ENCODE measurements at regions not wholly inside any gene's neighbourhood (a gene's known extent, or its start where the extent isn't known, plus 50 kb on each side); places are given as distances from the start of the nearest gene placed in this dataset.

- no peak overlapping the region for H2BK15ac ChIP-seq (ENCODE audit: low read depth, poor library complexity, severe bottlenecking)
- no peaks in the 10 kb centered on the region for H3K9me3 ChIP-seq (ENCODE audit: control insufficient read depth, low read length)
- no peaks in the 10 kb centered on the region for H3K27me3 ChIP-seq (ENCODE audit: control insufficient read depth in 1 of 2, insufficient read depth in 1 of 2, low read length in 2 of 2)
- H3K4me2 ChIP-seq (ENCODE audit: low read length, poor library complexity, severe bottlenecking), result no peak overlapping the region
- no peaks in the 10 kb centered on the region for H3K36me3 ChIP-seq (ENCODE audit: control insufficient read depth in 1 of 2, insufficient read depth in 2 of 2, low read depth in 1 of 2, low read length in 2 of 2)
- H4K8ac ChIP-seq (ENCODE audit: low read length), result no peak overlapping the region
- 91% methylated on average over 5 of the region's 5 CpGs for WGBS
- H2AFZ ChIP-seq (ENCODE audit: low read depth, low read length), result no peak overlapping the region
- H2BK5ac ChIP-seq (ENCODE audit: low read depth, low read length, poor library complexity, severe bottlenecking), result no peak overlapping the region
- H2AK5ac ChIP-seq (ENCODE audit: low read length, severe bottlenecking), result no peak overlapping the region
- no peak overlapping the region for H3K27ac ChIP-seq (ENCODE audit: low read length, poor library complexity, severe bottlenecking)
- no peak overlapping the region for H2BK120ac ChIP-seq (ENCODE audit: low read depth, low read length)
- H2BK12ac ChIP-seq (ENCODE audit: low read length in 2 of 2), result no peak overlapping the region
- H3K4ac ChIP-seq (ENCODE audit: low read depth in 1 of 2, low read length in 2 of 2), result no peak overlapping the region
- no peak overlapping the region for H3K23ac ChIP-seq (ENCODE audit: low read length in 2 of 2)
- H3K4me3 ChIP-seq (ENCODE audit: insufficient read depth in 1 of 2, low read depth in 1 of 2, low read length in 2 of 2), result no peak overlapping the region
- H4K91ac ChIP-seq (ENCODE audit: low read length), result no peak overlapping the region
- DNase-seq, result no peak
- H3K18ac ChIP-seq (ENCODE audit: low read depth in 1 of 2, low read length in 2 of 2), result no peak overlapping the region
- no peaks in the 10 kb centered on the region for H3K79me1 ChIP-seq (replicated peaks; ENCODE audit: low read length, poor library complexity, severe bottlenecking)
- no peak overlapping the region for H3K14ac ChIP-seq (ENCODE audit: low read length in 2 of 2)
- H3K4me1 ChIP-seq (ENCODE audit: control insufficient read depth, insufficient read depth, low read depth, low read length), result no peaks in the 10 kb centered on the region
- H3K9ac ChIP-seq (ENCODE audit: low read length), result no peak overlapping the region
These were observed 88.2 kb downstream of the FSCB start for GRCh38 chr14:44418856-44419255.

- no peak overlapping the region for H2BK5ac ChIP-seq (ENCODE audit: low read depth, low read length, poor library complexity, severe bottlenecking)
- no peak overlapping the region for H2AFZ ChIP-seq (ENCODE audit: low read depth, low read length)
- no peak overlapping the region for H3K4me3 ChIP-seq (ENCODE audit: insufficient read depth in 1 of 2, low read depth in 1 of 2, low read length in 2 of 2)
- no peak overlapping the region for H4K91ac ChIP-seq (ENCODE audit: low read length)
- H2AK5ac ChIP-seq (ENCODE audit: low read length, severe bottlenecking), result no peak overlapping the region
- no peak overlapping the region for H3K9ac ChIP-seq (ENCODE audit: low read length)
- H3K79me1 ChIP-seq (replicated peaks; ENCODE audit: low read length, poor library complexity, severe bottlenecking), result no peaks in the 10 kb centered on the region
- H2BK120ac ChIP-seq (ENCODE audit: low read depth, low read length), result no peak overlapping the region
- 75% methylated on average over 1 of the region's 1 CpG for WGBS
- no peaks in the 10 kb centered on the region for H3K27me3 ChIP-seq (ENCODE audit: control insufficient read depth in 1 of 2, insufficient read depth in 1 of 2, low read length in 2 of 2)
- H3K4me1 ChIP-seq (ENCODE audit: control insufficient read depth, insufficient read depth, low read depth, low read length), result no peaks in the 10 kb centered on the region
- no peak overlapping the region for H2BK12ac ChIP-seq (ENCODE audit: low read length in 2 of 2)
- no peak overlapping the region for H4K8ac ChIP-seq (ENCODE audit: low read length)
- H3K14ac ChIP-seq (ENCODE audit: low read length in 2 of 2), result no peak overlapping the region
- no peaks in the 10 kb centered on the region for H3K36me3 ChIP-seq (ENCODE audit: control insufficient read depth in 1 of 2, insufficient read depth in 2 of 2, low read depth in 1 of 2, low read length in 2 of 2)
- no peaks in the 10 kb centered on the region for H3K9me3 ChIP-seq (ENCODE audit: control insufficient read depth, low read length)
- H3K4ac ChIP-seq (ENCODE audit: low read depth in 1 of 2, low read length in 2 of 2), result no peak overlapping the region
- no peak overlapping the region for H2BK15ac ChIP-seq (ENCODE audit: low read depth, poor library complexity, severe bottlenecking)
- no peak overlapping the region for H3K23ac ChIP-seq (ENCODE audit: low read length in 2 of 2)
- H3K18ac ChIP-seq (ENCODE audit: low read depth in 1 of 2, low read length in 2 of 2), result no peak overlapping the region
- H3K4me2 ChIP-seq (ENCODE audit: low read length, poor library complexity, severe bottlenecking), result no peak overlapping the region
- H3K27ac ChIP-seq (ENCODE audit: low read length, poor library complexity, severe bottlenecking), result no peak overlapping the region
- DNase-seq, result no peak
These were observed 89.3 kb downstream of the FSCB start for GRCh38 chr14:44417809-44418208.

- no CpG with 5 or more reads among the region's 1 CpG for WGBS
- Histone ChIP-seq H2BK5ac (ENCODE audit: low read depth, low read length, poor library complexity, severe bottlenecking) (no peak overlapping the region), H3K9ac (ENCODE audit: low read length) (no peak overlapping the region), H3K4me1 (ENCODE audit: control insufficient read depth, insufficient read depth, low read depth, low read length) (no peaks in the 10 kb centered on the region), H3K4me3 (ENCODE audit: insufficient read depth in 1 of 2, low read depth in 1 of 2, low read length in 2 of 2) (no peak overlapping the region), H3K36me3 (ENCODE audit: control insufficient read depth in 1 of 2, insufficient read depth in 2 of 2, low read depth in 1 of 2, low read length in 2 of 2) (no peaks in the 10 kb centered on the region), H3K14ac (ENCODE audit: low read length in 2 of 2) (no peak overlapping the region), H2BK120ac (ENCODE audit: low read depth, low read length) (no peak overlapping the region), H2BK12ac (ENCODE audit: low read length in 2 of 2) (no peak overlapping the region), H3K27me3 (ENCODE audit: control insufficient read depth in 1 of 2, insufficient read depth in 1 of 2, low read length in 2 of 2) (no peaks in the 10 kb centered on the region), H3K4me2 (ENCODE audit: low read length, poor library complexity, severe bottlenecking) (no peak overlapping the region), H3K4ac (ENCODE audit: low read depth in 1 of 2, low read length in 2 of 2) (no peak overlapping the region), H3K18ac (ENCODE audit: low read depth in 1 of 2, low read length in 2 of 2) (no peak overlapping the region), H3K9me3 (ENCODE audit: control insufficient read depth, low read length) (no peaks in the 10 kb centered on the region), H4K91ac (ENCODE audit: low read length) (no peak overlapping the region), H2AFZ (ENCODE audit: low read depth, low read length) (no peak overlapping the region), H4K8ac (ENCODE audit: low read length) (no peak overlapping the region), H3K79me1 (replicated peaks; ENCODE audit: low read length, poor library complexity, severe bottlenecking) (no peaks in the 10 kb centered on the region), H2AK5ac (ENCODE audit: low read length, severe bottlenecking) (no peak overlapping the region), H3K23ac (ENCODE audit: low read length in 2 of 2) (no peak overlapping the region), H2BK15ac (ENCODE audit: low read depth, poor library complexity, severe bottlenecking) (no peak overlapping the region), H3K27ac (ENCODE audit: low read length, poor library complexity, severe bottlenecking) (no peak overlapping the region)
- no peak for DNase-seq
These were observed 92.4 kb downstream of the FSCB start for GRCh38 chr14:44414646-44415045.

GRCh38 chr14:44412858-44413569 lies 94.1 kb downstream of the FSCB start:
- Histone ChIP-seq H3K27me3 (ENCODE audit: control insufficient read depth in 1 of 2, insufficient read depth in 1 of 2, low read length in 2 of 2) (no peaks in the 10 kb centered on the region), H2BK12ac (ENCODE audit: low read length in 2 of 2) (no peak overlapping the region), H3K27ac (ENCODE audit: low read length, poor library complexity, severe bottlenecking) (no peak overlapping the region), H4K8ac (ENCODE audit: low read length) (no peak overlapping the region), H3K23ac (ENCODE audit: low read length in 2 of 2) (no peak overlapping the region), H3K9ac (ENCODE audit: low read length) (no peak overlapping the region), H3K36me3 (ENCODE audit: control insufficient read depth in 1 of 2, insufficient read depth in 2 of 2, low read depth in 1 of 2, low read length in 2 of 2) (no peaks in the 10 kb centered on the region), H4K91ac (ENCODE audit: low read length) (no peak overlapping the region), H3K9me3 (ENCODE audit: control insufficient read depth, low read length) (no peaks in the 10 kb centered on the region), H3K4me2 (ENCODE audit: low read length, poor library complexity, severe bottlenecking) (no peak overlapping the region), H3K4me3 (ENCODE audit: insufficient read depth in 1 of 2, low read depth in 1 of 2, low read length in 2 of 2) (no peak overlapping the region), H2BK5ac (ENCODE audit: low read depth, low read length, poor library complexity, severe bottlenecking) (no peak overlapping the region), H3K18ac (ENCODE audit: low read depth in 1 of 2, low read length in 2 of 2) (no peak overlapping the region), H2AK5ac (ENCODE audit: low read length, severe bottlenecking) (no peak overlapping the region), H2AFZ (ENCODE audit: low read depth, low read length) (no peak overlapping the region), H3K79me1 (replicated peaks; ENCODE audit: low read length, poor library complexity, severe bottlenecking) (no peaks in the 10 kb centered on the region), H3K4me1 (ENCODE audit: control insufficient read depth, insufficient read depth, low read depth, low read length) (no peaks in the 10 kb centered on the region), H3K14ac (ENCODE audit: low read length in 2 of 2) (peak overlapping the region in 1 of 2 experiments; percentile 18), H2BK15ac (ENCODE audit: low read depth, poor library complexity, severe bottlenecking) (no peak overlapping the region), H2BK120ac (ENCODE audit: low read depth, low read length) (no peak overlapping the region), H3K4ac (ENCODE audit: low read depth in 1 of 2, low read length in 2 of 2) (no peak overlapping the region)
- no peak for DNase-seq
- 58% methylated on average over 1 of the region's 1 CpG for WGBS

Data from mesenchymal stem cell (in vitro differentiated cells and primary cell).